ENCODE measurements at regions not wholly inside any gene's neighbourhood (a gene's known extent, or its start where the extent isn't known, plus 50 kb on each side); places are given as distances from the start of the nearest gene placed in this dataset.
"Not testable (repeated sequence)": the region's sequence is repeated elsewhere in the genome, so short reads cannot be mapped to it uniquely, and the experiment has no call there.

GRCh38 chr15:24857763-24858162 is 97.0 kb upstream of the SNRPN start:
- in situ Hi-C loops (cut with HindIII; ENCODE audit: low sequenced_read_pairs) = no loop called here
- H3K4me3 ChIP-seq (ENCODE audit: low read depth, low read length) = peak overlapping the region; percentile 22
- peak; percentile 12 for DNase-seq (ENCODE audit: low read depth, low spot score)
- TF ChIP-seq CTCF (IDR thresholded peaks at IDR 0.05; ENCODE audit: low read depth, low read length) = no peak

- H3K4me3 ChIP-seq (ENCODE audit: low read depth, low read length) = peak overlapping the region; percentile 22
- in situ Hi-C loops (cut with HindIII; ENCODE audit: low sequenced_read_pairs); DNase-seq (ENCODE audit: low read depth, low spot score): not testable (repeated sequence)
These were observed 96.6 kb upstream of the SNRPN start for GRCh38 chr15:24858183-24858582.

DNA sequence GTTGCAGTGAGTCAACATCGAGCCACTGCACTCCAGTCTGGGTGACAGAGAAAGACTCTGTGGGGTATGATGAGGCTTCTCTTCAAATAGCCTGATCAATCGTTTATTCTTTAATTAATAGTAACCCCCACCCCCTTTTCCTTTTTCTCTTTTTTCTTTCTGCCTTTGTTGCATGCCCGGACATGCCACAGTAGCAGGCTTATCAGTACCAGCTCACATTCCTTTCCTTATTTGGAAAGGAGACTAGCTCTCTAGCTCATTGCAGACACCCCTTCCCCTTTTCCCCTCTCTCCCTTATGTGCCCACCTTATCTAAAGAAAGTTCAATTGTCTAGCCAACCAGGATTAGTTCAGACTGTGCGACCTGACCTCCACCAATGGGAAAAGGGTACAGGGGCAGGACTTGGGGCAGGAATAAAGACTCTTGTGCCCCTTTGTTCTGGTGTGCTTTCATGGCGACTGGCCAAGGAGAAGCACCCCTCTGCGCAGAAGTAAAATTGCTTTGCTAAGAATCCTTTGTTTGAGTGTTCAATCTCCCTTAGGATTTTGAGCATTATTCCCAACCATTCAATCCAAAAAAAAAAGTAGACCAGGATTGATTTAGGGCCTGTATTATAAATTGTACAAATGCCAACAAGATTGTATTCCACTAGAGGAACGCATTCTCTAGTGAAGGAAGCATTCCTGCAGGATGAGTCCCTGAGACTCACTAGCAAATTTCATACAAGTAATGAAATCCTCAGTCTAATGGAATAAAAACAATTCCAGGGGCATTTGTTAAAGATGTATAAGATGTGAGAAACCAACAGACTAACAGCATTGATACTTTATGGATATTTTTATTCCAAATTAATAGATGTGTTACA is 95.8 kb upstream of the SNRPN start:
- no peak overlapping the region for H3K4me3 ChIP-seq (ENCODE audit: low read depth, low read length)
- peak; percentile 29 for DNase-seq (ENCODE audit: low read depth, low spot score)
- TF ChIP-seq CTCF (IDR thresholded peaks at IDR 0.05; ENCODE audit: low read depth, low read length) = no peak
- in situ Hi-C loops (cut with HindIII; ENCODE audit: low sequenced_read_pairs) = no loop called here

GRCh38 chr15:24861014-24861690 is 93.6 kb upstream of the SNRPN start:
- no peak for DNase-seq (ENCODE audit: low read depth, low spot score)
- in situ Hi-C loops (cut with HindIII; ENCODE audit: low sequenced_read_pairs) = no loop called here
- no peak for TF ChIP-seq CTCF (IDR thresholded peaks at IDR 0.05; ENCODE audit: low read depth, low read length)
- H3K4me3 ChIP-seq (ENCODE audit: low read depth, low read length) = no peak overlapping the region

- TF ChIP-seq CTCF (IDR thresholded peaks at IDR 0.05; ENCODE audit: low read depth, low read length) = no peak
- DNase-seq (ENCODE audit: low read depth, low spot score) = peak; percentile 22
- in situ Hi-C loops (cut with HindIII; ENCODE audit: low sequenced_read_pairs) = no loop called here
- no peak overlapping the region for H3K4me3 ChIP-seq (ENCODE audit: low read depth, low read length)
These were observed 91.9 kb upstream of the SNRPN start for GRCh38 chr15:24862726-24863521.

DNA sequence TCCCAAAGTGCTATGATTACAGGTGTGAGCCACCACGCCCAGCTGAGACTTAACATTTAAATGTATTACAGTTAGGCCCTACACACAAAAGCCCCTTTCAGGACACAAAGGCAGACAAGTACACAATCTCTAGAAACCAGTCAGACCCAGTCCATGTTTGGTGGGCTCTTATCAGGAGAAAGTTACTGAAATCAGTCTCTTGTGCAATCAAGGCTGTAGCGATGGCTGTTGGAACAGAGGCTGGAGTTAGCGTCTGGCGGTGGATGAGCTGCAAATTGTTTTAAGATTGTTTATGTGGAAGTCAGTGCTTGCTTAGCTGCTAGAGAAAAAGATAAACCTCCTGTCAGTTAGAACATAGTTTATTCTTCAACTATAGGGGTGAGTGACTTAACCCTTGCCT is 89.5 kb upstream of the SNRPN start:
- H3K4me3 ChIP-seq (ENCODE audit: low read depth, low read length) = no peak overlapping the region
- no peak for DNase-seq (ENCODE audit: low read depth, low spot score)
- in situ Hi-C loops (cut with HindIII; ENCODE audit: low sequenced_read_pairs) = no loop called here
- no peak for TF ChIP-seq CTCF (IDR thresholded peaks at IDR 0.05; ENCODE audit: low read depth, low read length)

All from astrocyte of the spinal cord (primary cell).